ENCODE measurements at regions not wholly inside any gene's neighbourhood (a gene's known extent, or its start where the extent isn't known, plus 50 kb on each side); places are given as distances from the start of the nearest gene placed in this dataset.
A peak's percentile ranks its signal among the peaks of the same experiment; 100 is the strongest.

DNA sequence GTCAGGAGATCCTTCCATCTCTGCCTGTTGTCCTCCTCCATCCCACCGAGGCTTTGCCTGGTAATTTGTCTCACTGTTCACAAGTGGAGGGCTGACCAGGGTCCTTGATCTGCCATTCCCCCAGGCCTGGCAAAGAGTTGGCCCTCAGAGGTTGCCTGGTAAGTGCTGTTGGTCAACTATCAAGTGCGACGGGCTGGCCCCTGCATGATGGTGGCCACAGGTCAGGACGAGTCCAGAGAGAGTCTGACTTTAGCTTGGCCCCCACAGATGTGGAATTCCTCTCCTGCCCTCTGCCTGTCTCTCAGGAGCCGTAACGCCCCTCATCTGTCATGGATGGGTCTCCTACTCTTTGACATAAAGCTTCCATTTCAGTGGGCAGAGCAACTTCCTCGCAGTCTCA, 97.3 kb upstream of the SMIM21 start:
- no peak for DNase-seq (ENCODE audit: low read depth in 3 of 3, low spot score in 2 of 3)

DNA sequence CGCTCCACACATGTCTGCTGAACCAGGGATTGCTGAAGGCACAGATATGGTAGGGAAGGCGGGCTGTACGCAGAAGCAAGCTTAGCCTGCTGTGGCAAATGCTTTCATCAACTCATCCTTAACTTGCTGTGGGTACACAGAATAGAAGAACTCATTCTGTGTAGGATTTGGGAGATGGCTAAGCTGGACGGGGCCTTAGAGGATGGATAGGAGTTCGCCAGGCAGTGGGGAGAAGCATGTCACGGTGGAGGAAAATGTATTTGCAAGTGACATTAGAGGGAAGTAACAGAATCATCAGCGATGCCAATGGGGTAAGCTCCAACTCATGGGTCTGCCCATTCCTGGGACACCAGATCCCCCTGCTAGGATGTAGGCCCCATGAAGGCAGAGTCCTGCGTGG, 96.7 kb upstream of the SMIM21 start:
- no peak for DNase-seq (ENCODE audit: low read depth in 3 of 3, low spot score in 2 of 3)

- no peak for DNase-seq (ENCODE audit: low read depth in 3 of 3, low spot score in 2 of 3)
Observed at GRCh38 chr18:75521816-75522215, 94.3 kb upstream of the SMIM21 start.

GRCh38 chr18:75518007-75518406, 90.5 kb upstream of the SMIM21 start:
- DNase-seq (ENCODE audit: low read depth in 3 of 3, low spot score in 2 of 3): no peak

- DNase-seq (ENCODE audit: low read depth in 3 of 3, low spot score in 2 of 3): no peak
Observed at GRCh38 chr18:75517286-75517685, 89.8 kb upstream of the SMIM21 start.

DNA sequence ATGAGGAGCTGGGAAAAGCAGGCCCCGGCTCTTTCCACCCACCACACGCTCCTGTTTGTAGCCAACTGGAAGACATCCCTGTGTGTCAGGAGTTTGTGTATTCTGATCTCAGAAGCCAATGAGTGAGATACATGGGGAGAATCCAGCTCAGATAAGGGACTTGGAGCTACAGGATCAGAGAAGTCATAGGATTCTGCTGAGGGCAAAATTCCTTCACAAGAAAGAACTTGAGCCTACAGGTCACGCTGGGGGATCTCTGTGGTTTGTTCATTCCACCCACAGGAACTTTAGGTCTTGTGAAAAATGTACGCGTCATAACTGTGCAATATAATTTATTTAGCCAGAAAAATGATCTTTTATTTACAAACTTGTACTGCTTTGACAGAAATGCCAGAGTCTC, 80.1 kb upstream of the SMIM21 start:
- no peak for DNase-seq (ENCODE audit: low read depth in 3 of 3, low spot score in 2 of 3)

GRCh38 chr18:75506913-75507312, 79.4 kb upstream of the SMIM21 start:
- no peak for DNase-seq (ENCODE audit: low read depth in 3 of 3, low spot score in 2 of 3)

GRCh38 chr18:75504469-75504868, 77.0 kb upstream of the SMIM21 start:
- DNase-seq (ENCODE audit: low read depth in 3 of 3, low spot score in 2 of 3): no peak

GRCh38 chr18:75503615-75504014, 76.1 kb upstream of the SMIM21 start:
- no peak for DNase-seq (ENCODE audit: low read depth in 3 of 3, low spot score in 2 of 3)

DNA sequence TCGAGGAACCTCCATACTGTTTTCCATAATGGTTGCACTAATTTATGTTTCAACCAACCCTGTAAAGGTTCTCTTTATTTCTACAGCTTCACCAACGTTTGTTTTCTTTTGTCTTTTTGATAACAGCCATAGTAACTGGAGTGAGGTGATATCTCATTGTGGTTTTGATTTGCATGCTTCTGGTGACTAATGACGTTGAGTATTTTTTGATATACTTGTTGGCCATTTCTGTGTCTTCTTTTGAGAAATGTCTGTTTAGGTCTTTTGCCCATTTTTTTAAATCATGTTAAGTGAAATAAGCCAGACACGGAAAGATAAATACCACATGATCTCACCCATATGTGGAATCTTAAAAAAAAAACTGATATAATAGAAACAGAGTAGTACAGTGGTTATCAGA, 74.8 kb upstream of the SMIM21 start:
- DNase-seq (ENCODE audit: low read depth in 3 of 3, low spot score in 2 of 3): no peak

DNA sequence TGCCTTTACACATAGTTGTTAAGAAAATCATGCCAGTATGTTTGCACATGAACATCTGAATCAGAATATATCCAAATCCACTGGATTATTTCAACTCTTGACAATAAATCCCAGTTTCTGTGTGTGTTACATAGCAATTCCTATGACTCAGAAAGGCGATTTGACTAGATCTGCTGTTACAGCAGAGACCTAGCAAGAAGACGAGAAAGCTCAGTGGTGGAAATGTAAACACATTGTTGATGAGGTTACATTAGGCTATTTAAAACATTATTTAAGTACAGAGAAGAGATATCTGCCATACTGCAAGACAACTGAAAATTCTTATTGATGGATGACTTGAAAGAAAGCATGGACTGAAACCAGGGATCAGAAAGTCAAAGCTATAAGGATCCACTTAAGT, 73.0 kb upstream of the SMIM21 start:
- no peak for DNase-seq (ENCODE audit: low read depth in 3 of 3, low spot score in 2 of 3)

GRCh38 chr18:75497576-75498235, 70.2 kb upstream of the SMIM21 start:
- no peak for DNase-seq (ENCODE audit: low read depth in 3 of 3, low spot score in 2 of 3)

DNA sequence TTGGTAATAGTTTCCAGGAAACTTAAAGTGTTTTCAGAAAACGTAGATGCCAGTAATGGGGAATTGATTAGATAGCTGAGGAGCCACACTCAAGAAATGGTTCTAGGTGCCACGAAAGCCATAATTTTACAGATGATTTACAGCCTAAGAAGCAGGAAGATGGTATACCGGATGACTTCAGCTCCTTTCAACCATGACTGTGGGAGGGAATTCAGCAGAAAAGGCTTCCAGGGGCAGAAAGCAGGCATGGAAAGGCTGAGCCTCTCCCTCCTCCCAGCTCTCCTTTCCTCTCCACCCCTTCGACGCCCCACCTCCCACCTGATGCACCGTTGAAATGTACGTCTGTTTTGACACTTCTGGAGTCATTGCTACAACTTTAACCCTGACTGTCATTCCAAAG, 68.6 kb upstream of the SMIM21 start:
- DNase-seq (ENCODE audit: low read depth in 3 of 3, low spot score in 2 of 3): no peak

DNA sequence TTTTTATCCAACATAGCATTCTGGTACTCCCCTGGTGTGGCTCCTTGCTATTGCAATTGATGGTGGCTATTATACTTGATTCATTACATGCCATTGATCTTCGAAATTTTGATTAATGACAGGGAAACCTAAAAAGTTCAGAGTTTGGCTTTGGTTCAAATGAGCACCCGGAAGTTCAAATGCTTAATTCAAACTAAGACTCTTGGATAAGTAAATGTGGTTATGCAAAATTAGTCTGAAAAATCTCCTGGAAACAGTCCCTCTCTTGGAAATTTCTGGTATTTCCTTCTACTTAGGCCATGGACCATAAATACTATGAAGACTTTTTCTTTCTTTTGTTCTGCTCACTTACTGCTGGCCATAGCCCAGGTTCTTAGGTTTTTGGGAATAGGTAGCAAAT, 65.3 kb upstream of the SMIM21 start:
- no peak for DNase-seq (ENCODE audit: low read depth in 3 of 3, low spot score in 2 of 3)

DNA sequence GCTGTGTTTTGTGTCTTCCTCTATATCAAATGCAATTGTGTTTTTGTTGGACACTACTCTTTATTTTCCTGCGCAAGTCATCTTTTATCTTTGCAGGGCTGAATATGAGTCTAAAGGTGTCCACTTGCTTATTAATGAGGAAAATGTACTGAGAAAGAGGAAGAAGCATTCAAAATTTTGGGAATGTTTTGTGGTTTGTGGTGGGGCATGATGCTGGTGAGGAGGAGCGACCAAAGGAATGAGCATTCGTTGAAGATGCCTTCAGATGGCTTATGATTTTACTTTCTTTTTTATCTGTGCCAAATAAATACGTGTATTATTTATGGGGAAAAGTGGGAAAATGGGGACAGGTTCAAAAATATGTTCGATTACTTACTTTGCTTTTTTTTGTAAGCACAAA, 63.9 kb upstream of the SMIM21 start:
- no peak for DNase-seq (ENCODE audit: low read depth in 3 of 3, low spot score in 2 of 3)

DNA sequence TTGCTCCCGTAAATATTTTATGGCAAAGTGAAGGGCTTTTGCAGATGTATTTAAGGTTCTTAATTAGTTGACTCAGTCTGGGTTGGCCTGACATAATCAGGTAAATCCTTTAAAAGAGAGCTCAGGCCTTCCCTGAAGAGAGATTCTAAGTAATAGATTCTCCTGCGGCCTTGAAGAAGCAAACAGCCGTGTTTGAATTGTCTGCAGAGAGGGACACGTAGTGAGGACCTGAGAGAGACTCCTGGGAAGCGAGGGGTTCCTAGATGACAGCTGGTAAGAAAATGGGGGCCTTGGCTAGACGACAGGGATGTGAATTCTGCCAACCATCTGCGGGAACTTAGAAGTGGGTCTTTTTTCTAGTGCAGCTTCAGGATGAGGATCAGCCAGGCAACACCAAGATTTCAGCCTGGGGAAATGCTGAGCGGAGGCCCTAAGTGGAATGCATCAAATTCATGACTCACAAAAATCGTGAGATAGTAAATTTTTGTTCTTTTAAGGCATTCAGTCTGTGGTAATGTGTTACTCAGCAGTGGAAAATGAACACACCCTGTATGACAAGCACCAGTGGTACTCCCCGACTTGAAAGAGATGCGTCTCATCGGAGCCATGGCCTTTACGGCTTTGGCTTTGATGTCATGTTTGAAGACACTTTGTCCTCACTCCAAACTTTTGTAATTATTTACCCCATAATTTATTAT, 62.1 kb upstream of the SMIM21 start:
- DNase-seq (ENCODE audit: low read depth in 3 of 3, low spot score in 2 of 3): no peak

DNA sequence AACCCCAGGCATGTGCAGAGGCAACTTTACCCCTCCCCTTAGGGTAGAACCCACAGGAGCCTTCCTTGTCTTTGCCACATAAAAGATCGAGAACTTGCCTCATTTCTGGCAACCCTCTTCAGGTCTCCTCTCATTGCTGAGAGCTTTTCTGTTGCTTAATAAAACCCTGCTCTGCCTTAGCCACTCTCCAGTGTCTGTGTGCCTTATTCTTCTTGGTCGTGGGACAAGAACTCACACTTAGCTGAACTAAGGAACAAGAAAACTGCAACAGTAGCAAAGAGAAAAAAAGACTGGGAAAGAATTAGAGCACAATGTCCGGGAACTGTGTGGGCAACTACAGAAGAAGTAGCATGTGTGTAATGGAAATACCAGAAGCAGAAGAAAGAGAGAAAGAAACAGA, 56.2 kb upstream of the SMIM21 start:
- no peak for DNase-seq (ENCODE audit: low read depth in 3 of 3, low spot score in 2 of 3)

- DNase-seq (ENCODE audit: low read depth in 3 of 3, low spot score in 2 of 3): no peak
Observed at GRCh38 chr18:75482880-75483279, 55.4 kb upstream of the SMIM21 start.

- no peak for DNase-seq (ENCODE audit: low read depth in 3 of 3, low spot score in 2 of 3)
Observed at GRCh38 chr18:75480487-75480886, 53.0 kb upstream of the SMIM21 start.

GRCh38 chr18:75478996-75479880, 51.7 kb upstream of the SMIM21 start:
- peak in 1 of 3 donors; percentile 61 for DNase-seq (ENCODE audit: low read depth in 3 of 3, low spot score in 2 of 3)

DNA sequence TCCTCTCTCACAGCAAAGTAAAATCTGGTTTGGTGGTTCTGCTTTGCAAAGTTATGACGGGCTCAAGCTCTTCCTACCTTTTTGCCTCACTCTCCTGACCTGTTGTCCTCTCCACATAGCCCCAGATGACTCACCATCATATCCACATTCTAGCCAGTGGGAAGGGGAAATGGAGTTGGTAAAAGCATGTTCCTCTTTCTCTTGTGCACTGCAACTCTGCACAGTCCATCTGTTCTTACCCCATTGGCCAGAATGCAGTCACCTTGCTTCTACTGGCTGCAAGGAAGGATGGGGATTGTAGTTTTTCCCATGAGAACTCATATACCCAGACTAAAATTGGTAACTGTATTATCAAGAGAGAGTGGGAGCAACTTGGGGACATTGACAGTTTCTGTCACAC, 50.4 kb upstream of the SMIM21 start:
- DNase-seq (ENCODE audit: low read depth in 3 of 3, low spot score in 2 of 3): no peak
